Fibroblast of skin of scalp (primary cell): ENCODE measurements at regions not wholly inside any gene's neighbourhood (a gene's known extent, or its start where the extent isn't known, plus 50 kb on each side); places are given as distances from the start of the nearest gene placed in this dataset.
A peak's percentile ranks its signal among the peaks of the same experiment; 100 is the strongest.

Source experiments
- DNase-seq: peaks from one replicate; pipeline ENCODE4 v3.0.0-alpha.2; 2013

- DNase-seq = peak; percentile 19
These were observed 1103.4 kb downstream of the LRFN5 start for GRCh38 chr14:42710071-42710470.

GRCh38 chr14:42703501-42703900 is 1096.8 kb downstream of the LRFN5 start:
- no peak for DNase-seq

- DNase-seq = no peak
These were observed 1080.7 kb downstream of the LRFN5 start for GRCh38 chr14:42687421-42687820.

- no peak for DNase-seq
These were observed 1077.0 kb downstream of the LRFN5 start for GRCh38 chr14:42683707-42684106.

GRCh38 chr14:42676636-42677035 is 1070.0 kb downstream of the LRFN5 start:
- DNase-seq = no peak

- DNase-seq = no peak
These were observed 1067.3 kb downstream of the LRFN5 start for GRCh38 chr14:42673963-42674362.

GRCh38 chr14:42671636-42672035 is 1065.0 kb downstream of the LRFN5 start:
- no peak for DNase-seq

- DNase-seq = no peak
These were observed 1058.4 kb downstream of the LRFN5 start for GRCh38 chr14:42665083-42665482.

- no peak for DNase-seq
These were observed 1057.5 kb downstream of the LRFN5 start for GRCh38 chr14:42664190-42664589.

GRCh38 chr14:42654707-42655106 is 1048.0 kb downstream of the LRFN5 start:
- DNase-seq = no peak

- no peak for DNase-seq
These were observed 1036.1 kb downstream of the LRFN5 start for GRCh38 chr14:42642787-42643186.

- DNase-seq = no peak
These were observed 1026.9 kb downstream of the LRFN5 start for GRCh38 chr14:42633504-42634095.

- no peak for DNase-seq
These were observed 1022.9 kb downstream of the LRFN5 start for GRCh38 chr14:42629553-42629952.

GRCh38 chr14:42628602-42629001 is 1021.9 kb downstream of the LRFN5 start:
- DNase-seq = no peak

- no peak for DNase-seq
These were observed 1020.3 kb downstream of the LRFN5 start for GRCh38 chr14:42626986-42627385.

- no peak for DNase-seq
These were observed 1018.5 kb downstream of the LRFN5 start for GRCh38 chr14:42624980-42625761.

GRCh38 chr14:42617005-42617404 is 1010.3 kb downstream of the LRFN5 start:
- DNase-seq = no peak

- DNase-seq = no peak
These were observed 1000.2 kb downstream of the LRFN5 start for GRCh38 chr14:42606839-42607238.

- DNase-seq = no peak
These were observed 995.7 kb downstream of the LRFN5 start for GRCh38 chr14:42602336-42602845.

GRCh38 chr14:42572032-42572431 is 965.4 kb downstream of the LRFN5 start:
- DNase-seq = no peak

- DNase-seq = no peak
These were observed 962.6 kb downstream of the LRFN5 start for GRCh38 chr14:42569227-42569626.

GRCh38 chr14:42565556-42565955 is 958.9 kb downstream of the LRFN5 start:
- DNase-seq = no peak

- no peak for DNase-seq
These were observed 956.6 kb downstream of the LRFN5 start for GRCh38 chr14:42563313-42563712.

GRCh38 chr14:42556551-42556950 is 949.9 kb downstream of the LRFN5 start:
- no peak for DNase-seq
